ENCODE measurements at regions not wholly inside any gene's neighbourhood (a gene's known extent, or its start where the extent isn't known, plus 50 kb on each side); places are given as distances from the start of the nearest gene placed in this dataset.

DNA sequence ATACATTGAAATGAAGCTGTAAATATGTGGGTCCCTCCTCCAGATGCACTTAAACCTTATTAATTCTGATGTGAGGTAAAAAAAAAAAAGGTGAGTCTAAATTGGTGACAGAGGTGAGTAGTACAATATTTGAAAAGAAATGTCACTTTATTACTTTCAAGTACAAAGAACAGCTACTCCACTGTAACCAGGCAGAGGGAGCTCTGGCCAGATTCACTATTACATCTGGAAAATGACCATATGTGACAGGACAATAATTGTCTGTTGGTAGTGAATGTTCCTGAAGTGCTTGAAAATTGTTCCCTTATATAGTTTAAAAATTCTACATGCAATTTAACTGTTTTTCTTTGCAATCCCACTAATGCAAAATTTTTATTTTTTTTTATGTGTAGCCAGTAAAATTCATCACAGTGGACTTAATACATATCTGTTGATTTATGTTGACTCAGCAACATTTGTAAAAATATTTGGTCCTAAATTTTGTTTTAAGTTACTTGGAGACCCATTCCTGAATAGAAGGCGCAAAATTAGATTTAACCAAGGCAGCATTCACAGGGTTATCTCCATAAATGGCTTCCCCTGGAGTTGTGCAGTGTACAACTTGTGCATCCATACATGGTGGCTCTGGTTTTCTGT lies 231.9 kb upstream of the TBC1D5 start:
- DNase-seq = peak; percentile 6

DNA sequence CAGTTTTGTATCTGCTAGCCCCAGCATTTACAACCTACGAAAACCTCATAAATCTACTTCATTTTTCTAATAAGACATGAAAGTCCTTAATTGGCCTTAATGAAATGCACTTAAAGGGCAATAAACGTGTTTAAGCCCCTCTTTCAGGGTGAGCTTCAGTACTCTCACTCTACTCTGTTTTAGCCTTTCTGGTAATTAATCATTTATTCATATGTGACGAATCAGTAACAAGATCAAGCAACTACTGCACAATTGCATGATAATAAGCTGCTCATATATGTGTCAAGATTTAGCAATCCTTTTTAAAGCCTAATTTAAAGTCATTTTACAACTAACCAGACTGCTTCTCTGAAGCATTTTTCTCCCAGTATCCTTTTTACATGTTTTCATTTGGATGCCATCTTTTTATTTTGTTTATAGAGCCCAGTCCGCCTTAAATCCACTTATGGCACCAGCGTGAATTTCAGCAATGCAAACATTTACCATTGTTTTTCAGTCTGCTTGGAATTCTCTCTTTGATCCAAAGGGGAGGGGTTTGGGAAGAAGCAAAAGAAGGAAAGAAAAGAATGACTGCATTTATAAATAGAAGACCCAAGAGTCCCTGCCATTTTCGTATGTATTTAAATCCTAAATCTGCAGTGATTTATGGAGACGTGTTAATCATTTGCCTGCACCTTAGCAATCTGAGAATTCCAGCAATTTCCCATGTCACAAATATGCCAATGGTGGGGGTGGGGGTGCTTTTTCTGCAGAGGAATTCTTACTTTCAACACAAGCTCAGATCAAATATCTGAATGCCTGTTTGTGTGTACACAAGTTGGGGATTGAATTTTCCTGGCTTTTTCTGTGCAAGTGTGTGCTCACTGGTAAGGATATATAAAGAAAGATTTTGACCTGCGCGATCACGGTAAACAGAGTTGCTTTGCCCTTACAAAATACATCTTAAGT lies 230.8 kb upstream of the TBC1D5 start:
- DNase-seq = no peak

DNA sequence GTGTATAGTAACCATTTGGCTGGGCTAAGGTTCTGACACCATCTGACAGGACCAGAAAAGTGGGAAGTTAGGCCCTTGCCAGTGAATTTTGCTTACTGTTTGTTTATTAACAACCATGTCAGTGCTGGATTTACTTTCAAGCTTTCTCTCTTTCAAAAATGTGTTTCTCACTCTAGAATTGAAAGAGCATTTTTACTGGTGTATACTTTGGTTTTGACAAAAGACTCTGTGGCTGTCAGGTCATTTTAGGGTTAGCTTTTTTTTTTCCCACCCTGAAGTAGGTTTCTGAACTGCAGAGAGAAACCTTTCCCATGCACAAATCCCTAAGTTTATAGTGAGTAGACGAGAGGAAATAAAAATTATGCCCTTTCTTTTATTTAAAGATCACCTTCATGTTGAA lies 230.0 kb upstream of the TBC1D5 start:
- no peak for DNase-seq

DNA sequence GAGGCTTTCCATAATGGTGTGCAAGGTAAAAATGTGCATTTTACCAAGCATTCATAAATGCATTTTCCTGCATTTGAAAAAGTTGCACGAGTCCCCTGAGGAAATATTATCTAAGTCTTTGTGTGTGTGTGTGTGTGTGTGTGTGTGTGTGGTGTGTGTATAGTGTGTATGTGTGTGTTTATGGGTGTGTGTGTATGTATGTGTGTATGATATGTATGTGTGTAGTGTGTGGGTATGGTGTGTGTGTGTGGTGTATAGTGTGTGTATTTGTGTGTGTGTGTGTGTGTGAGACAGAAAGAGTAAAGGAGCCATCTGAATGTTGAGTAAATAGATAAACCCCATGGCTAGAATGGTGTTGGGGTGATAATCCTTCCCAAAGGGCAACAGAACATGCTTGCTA lies 229.6 kb upstream of the TBC1D5 start:
- DNase-seq = no peak

DNA sequence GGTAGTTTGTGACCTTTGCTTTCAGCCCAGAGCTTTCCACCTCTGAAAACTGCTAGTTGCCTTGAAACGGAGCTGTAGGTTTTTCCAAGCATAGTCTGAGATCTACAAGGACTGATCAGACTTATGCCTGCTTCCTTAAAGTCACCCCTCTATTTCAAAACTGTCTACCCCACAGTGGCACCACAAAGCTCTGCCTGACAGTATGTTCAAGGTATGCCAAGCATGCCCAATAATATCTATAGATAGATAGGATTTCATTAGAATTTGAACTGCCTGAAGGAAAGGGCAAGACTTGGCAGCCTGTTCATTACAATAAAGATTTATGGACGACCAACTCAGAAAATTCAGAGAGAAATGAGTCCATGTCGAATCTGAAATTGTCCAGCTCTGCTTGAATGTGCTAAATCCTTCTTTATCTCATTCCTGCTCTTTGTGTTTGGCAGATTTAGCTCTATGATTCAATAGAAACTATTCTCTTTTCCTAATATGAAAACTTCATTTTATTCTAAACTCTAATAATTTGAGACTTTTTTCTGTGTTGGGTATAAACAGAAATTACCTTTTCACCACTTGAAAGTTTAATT lies 227.6 kb upstream of the TBC1D5 start:
- DNase-seq = no peak

DNA sequence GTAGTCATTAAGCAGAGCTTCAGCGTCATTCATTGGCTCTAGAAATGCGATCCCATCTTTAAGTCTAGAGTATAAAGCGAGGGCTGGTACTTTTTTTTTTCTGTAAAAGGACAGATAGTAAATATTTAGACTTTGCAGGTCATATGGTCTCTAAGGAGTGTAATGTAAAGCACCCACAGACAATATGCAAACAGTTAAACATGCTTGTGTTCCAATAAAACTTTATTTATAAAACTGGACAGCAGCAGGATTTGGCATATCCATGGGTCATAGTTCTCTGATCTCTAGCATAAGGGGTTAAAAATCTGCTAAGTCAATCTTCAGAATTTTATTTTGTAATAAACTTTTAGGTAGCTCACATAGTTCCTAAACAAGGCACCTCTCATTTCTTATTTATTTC lies 226.8 kb upstream of the TBC1D5 start:
- no peak for DNase-seq

DNA sequence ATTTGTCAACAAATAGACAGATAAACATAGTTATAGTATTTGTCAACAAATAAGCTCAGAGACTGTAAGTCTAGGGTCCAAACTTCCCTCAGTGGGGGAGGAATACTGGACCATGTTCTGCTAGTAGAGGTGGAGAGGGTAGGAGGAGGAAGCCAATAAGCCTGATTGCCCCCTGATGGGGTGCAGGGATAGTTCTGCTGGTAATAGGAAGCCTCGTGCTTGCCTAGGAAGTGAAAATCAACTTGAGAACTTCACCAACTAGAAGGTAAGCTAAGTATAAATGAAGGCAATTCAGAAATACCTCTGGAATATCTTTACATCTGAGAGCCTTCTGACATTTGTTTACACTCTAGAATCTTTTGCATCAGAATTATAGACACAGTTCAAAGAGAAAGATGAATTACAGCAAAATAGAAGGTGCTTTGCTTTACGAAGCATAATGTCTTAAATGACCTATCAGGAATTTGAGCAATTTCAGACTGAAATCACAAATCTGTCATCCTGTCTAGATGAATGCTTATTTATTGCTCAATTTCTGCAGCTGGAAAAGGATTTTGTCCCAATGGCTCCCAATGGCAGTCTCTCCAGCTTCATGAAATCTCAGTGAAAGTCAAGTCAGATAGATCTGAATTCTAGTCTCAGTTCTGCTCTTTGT lies 225.6 kb upstream of the TBC1D5 start:
- DNase-seq = no peak

DNA sequence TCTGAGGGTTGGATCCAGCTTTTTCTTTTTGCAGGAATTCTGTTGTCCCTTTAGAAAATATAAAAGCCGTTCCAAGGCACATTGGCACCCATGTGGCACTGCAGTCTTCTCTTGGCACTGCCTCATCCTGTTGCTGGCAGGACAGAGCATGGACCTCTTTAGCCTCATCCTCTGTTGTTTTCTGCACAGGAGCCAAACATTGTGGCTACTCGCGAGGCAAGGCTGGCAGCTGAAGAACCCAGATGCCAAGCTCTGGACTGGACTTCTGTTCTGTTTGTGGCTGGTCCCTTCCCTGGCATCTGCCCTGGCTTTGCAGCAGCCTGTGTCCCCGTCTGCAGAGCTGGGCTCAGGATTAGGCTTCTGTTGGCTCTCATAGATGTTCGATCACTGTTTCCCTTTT lies 224.7 kb upstream of the TBC1D5 start:
- DNase-seq = no peak

DNA sequence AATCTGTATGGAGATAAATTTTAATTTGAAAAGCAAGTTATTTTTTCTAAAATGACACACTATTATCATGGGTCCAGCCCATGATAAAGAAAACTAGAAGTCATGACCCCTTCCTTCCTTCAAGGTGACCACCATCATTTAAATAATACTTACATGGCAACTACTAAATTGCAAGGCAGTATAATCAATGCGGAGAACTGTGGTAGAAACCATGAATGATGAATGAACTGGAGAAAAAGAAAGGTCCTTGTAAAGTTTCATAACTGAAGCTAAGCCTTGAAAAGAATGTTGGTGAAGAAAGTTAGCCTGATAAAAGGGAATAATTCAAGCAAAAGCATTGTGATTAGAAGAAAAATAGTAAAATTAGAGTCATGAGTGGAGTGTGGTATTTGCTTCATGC lies 222.9 kb upstream of the TBC1D5 start:
- DNase-seq = no peak

DNA sequence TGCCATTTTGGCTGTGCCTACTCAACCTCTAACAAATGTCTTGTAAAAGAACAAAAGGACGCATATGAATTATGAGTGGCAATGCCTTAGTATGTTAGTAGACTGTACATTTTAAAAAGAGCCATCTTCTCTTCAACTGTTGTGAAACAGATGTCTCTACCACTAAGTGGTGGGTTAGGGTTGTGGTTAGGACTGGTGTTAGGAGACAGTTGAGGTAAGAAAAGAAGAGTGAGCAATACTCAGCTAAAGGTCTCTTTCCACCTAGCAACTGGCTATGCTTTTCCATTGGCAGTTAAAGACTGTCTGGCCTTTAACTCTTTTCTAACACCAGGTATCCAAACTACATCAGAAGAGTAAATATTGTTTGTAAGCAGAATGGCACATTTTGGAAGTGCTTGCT lies 221.7 kb upstream of the TBC1D5 start:
- DNase-seq = no peak

DNA sequence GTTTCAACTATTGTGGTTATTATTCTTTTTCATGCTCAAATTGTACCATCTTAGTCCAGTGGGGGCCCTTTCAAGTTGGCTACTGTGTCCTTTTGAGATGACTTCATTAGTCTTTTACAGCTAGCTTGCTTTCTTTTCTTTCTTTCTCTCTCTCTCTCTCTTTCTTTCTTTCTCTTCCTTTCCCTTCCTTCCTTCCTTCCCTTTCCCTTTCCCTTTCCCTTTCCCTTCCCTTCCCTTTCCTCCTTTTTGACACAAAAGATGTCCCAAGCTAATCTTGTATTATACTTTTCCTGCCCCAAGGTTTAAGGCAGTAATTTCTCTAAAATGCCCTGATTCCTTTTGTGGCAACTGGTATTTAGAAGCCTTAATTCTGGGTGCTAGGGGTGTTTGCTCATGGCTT lies 213.0 kb upstream of the TBC1D5 start:
- no peak for DNase-seq

DNA sequence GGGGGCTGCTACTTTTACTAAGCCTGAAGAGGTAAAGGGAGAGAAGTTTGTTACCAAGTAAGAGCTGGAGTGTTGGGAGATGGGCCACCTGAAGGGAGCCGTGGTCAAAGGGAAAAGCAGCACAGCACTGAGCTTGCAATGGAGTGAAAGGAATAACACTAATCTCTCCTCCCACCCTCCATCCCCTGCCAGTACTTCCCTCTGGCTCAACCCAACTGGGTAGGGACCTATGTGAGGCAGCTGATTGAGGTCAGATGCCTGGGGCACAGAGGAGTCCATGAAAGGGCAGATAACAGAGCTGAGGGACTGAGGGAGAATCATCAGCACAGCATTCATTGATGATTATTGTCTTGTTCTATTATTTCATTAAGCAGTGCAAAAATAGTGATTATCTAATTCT lies 212.4 kb upstream of the TBC1D5 start:
- DNase-seq = no peak

DNA sequence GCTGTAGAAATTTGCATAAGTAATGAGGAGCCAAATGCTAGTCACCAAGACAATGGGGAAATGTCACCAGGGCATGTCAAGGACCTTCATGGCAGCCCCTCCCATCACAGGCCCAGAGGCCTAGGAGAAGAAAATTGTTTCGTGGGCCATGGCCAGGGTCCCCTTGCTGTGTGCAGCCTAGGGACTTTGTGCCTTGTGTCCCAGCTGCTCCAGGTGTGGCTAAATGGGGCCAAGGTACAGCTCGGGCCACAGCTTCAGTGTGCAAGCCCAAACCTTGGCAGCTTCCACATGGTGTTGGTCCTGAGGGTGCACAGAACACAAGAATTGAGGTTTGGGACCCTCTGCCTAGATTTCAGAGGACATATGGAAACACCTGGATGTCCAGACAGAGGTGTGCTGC lies 208.8 kb upstream of the TBC1D5 start:
- no peak for DNase-seq

DNA sequence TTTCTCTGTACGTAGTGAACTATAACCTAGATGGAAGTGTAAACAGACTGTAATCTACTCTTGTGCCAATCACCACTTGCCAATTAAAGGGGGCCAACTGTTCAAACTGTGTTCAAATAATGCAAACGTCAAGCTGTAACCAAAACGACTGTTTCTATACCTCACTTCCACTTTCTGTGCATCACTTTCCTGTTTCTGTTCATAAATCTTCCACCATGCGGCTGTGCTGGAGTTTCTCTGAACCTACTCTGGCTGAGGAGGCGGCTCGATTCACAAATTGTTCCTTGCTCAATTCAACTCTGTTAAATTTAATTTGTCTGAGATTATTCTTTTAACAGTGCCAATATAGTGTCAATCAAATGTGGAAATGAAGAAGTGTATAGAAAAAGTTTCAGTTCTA lies 206.7 kb upstream of the TBC1D5 start:
- no peak for DNase-seq

DNA sequence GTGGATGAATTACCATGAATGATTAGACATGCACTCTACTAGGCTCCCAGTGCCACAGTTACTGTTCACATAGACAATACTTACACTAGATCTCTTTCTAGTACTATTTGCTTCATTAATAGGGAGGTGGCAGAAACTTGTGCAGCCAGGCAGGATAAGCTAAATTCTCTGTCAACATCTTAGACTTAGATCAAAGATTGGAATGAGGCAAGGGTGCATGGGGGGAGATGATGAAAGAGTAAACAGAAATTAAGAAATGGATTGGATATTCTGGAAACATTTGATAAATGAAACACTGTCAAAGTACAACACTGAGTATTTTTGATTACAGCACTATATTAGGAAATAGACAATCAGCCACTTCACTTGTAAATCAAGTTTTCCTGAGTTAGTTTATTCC lies 205.4 kb upstream of the TBC1D5 start:
- no peak for DNase-seq

DNA sequence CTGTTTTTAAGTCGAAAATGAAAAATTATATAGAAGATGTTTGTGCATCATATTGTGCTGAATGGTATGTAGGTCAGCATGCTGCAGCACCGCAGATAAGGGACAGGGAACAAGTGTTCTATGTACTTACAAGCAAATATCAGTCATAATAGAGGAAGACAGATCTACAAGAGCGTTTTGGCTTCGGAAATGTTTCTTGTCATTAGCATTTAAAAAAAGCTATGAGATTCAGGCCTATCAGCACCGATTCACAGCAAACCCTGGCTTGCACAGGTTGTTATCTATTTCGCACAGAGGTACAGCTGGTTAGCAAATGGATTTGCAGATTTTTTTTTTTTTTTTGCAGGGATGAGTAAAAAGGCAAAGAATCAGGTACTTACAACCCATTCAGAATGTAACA lies 204.2 kb upstream of the TBC1D5 start:
- no peak for DNase-seq

DNA sequence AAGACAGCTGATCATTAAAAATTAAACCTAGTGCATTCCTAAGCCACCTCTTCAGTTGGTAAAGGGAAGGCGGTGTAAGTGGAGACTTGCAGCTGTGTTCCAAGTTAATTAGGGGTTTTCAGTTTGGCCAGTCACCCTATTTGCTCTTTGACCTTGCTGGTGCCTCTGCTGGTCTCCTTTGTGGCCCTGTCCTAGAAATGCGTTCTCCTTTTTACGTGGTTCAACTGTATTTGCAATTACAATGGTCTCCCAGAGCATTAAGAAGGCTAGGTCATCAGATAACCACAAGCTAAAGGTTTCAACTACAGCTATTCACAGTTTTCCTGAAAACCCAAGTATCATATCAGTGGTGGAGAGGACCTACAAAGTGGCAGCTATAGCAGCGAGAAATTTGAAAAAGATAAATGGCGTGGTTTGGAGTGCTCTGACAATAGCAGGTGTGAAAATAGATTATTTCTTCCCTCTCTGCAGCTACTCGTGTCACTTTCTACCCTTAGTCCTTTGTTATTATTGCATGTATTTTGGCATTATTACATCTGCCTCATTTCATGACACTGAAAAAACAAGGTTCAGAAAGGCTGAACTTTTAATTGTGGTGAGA lies 203.5 kb upstream of the TBC1D5 start:
- DNase-seq = no peak

DNA sequence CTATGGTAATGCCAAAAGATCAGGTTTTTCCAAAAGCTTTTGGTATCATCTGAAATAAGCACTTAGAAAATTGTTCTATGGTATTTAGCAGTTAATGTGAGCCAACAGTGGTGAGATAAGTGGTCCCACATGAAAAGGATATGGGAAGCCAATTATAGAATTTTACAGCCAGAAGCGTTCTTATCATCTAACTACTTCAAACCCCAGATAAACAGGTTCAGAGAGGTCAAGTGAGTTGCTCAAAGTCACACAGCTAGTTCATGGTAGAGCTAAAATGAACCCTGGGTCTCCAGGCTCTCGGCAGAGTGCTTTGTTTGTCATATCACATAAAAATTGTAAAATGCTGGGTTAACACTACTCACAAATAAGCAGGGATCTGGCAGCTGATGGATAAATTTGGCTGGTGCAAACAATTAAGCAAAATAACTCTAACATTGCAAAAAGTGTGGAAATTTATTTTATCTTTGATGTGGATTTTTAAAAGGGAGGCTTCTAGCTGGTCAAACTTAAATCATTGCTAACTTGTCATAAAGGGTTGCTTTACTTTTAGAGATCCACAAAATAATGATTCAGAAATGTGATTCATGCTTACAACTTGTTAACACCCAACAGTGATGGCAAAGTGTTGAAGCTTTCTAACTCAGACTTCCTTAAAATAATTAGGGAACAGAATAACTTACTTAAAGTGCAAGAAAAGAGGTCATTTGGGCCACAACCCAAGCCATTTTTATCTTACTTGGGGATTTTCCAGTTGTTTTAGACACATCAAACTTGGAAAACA lies 202.8 kb upstream of the TBC1D5 start:
- DNase-seq = peak; percentile 3

DNA sequence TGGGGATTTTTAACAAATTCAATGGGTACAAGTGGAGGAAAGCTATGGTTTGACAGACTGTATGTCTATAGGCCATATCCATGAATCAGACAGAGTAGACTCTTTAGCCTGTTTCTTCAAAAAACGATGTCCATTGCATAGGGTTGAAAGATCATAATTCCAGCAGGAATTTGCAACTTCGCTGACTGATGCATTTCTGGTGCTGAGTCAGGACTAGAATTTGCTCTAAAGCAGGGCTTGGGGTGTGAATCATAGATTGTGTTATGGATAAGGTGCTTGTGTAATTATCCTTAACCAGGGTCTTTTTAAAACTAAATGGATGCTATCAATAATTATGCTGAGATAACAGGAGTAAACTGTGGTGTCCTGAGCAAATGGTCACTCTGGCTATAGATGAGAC lies 200.4 kb upstream of the TBC1D5 start:
- peak; percentile 56 for DNase-seq

DNA sequence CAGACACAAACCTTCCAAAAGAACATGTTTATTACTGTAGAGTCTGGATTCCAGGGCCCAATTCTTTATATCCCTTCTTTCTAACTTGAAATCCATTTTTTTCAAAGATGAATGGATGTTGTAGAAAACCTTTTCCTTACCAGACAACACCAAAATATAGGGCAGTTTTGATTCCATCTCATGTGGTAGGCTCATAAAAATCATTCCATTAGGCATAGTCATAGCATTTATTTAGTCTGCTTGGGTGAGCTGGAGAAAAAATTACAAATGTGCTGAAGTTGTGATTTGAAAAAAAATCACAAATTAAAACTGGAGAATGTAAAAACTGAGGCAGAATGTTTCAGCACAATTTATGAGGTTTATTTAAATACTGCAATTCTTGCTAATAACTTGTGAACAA lies 199.3 kb upstream of the TBC1D5 start:
- DNase-seq = peak; percentile 18

DNA sequence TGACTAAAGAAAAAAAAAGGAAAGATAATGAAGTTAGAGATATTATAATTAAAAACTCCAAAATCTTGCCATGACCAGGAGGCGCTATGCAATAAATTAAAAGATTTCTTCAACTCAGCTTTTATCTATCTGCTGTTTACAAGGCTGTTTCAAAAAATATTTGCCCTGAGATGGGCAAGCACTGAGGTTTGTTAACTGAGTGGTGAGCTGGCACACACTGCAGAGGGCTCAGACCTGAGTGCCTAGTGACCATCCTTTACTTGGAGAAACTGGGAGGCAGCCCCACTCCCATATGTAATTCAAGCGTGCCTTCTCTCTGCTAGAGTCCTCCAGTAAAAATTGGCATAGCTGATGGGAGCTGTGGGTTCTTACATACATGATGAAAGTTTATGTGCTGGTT lies 198.7 kb upstream of the TBC1D5 start:
- DNase-seq = no peak

DNA sequence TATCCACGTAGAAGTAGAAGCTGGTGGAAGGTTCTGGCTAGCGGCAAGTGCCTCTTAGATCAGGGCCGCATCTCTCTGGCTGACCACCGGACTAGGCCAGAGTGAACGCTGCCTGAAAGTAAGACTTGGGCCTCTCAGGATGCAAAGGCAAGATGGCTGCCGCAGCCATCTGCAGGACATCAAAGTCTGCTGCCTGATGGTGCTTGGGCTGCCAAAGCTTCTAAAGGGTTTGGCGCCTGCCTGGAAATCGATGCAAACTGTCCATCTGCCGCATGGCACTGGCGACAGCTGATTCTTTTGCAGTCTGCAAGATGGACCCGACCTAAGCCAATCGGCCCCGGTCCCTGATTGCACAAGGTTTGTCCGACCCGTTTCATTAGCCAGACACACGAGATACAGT lies 196.7 kb upstream of the TBC1D5 start:
- no peak for DNase-seq
